ENCODE measurements at regions not wholly inside any gene's neighbourhood (a gene's known extent, or its start where the extent isn't known, plus 50 kb on each side); places are given as distances from the start of the nearest gene placed in this dataset.
A peak's percentile ranks its signal among the peaks of the same experiment; 100 is the strongest.
"Not testable (repeated sequence)": the region's sequence is repeated elsewhere in the genome, so short reads cannot be mapped to it uniquely, and the experiment has no call there.

DNA sequence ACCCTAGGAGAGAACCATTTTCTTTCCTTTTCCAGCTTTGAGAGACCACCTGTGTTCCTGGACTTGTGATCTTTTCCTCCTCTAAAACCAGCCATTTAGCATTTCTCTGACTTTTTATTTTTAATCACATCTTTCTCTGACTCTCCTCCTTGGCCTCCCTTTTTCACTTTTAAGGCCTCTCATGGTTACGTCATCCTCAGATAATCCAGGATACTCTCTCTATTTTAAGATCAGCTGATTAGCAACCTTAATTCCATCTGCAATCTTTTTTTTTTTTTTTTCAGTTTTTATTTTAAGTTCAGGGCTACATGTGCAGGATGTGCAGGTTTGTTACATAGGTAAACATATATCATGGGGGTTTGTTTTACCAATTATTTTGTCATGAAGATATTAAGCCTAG lies 54.0 kb downstream of the RFPL4B start:
- TF ChIP-seq, protein P1, sequence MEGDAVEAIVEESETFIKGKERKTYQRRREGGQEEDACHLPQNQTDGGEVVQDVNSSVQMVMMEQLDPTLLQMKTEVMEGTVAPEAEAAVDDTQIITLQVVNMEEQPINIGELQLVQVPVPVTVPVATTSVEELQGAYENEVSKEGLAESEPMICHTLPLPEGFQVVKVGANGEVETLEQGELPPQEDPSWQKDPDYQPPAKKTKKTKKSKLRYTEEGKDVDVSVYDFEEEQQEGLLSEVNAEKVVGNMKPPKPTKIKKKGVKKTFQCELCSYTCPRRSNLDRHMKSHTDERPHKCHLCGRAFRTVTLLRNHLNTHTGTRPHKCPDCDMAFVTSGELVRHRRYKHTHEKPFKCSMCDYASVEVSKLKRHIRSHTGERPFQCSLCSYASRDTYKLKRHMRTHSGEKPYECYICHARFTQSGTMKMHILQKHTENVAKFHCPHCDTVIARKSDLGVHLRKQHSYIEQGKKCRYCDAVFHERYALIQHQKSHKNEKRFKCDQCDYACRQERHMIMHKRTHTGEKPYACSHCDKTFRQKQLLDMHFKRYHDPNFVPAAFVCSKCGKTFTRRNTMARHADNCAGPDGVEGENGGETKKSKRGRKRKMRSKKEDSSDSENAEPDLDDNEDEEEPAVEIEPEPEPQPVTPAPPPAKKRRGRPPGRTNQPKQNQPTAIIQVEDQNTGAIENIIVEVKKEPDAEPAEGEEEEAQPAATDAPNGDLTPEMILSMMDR (IDR thresholded peaks at IDR 0.05; ENCODE audit: low read depth, low read length): no peak
- DNase-seq (ENCODE audit: low read depth, low spot score): no peak
- H3K4me3 ChIP-seq (ENCODE audit: low read depth, low read length): no peak overlapping the region
- in situ Hi-C loops (cut with HindIII; ENCODE audit: low sequenced_read_pairs): no loop called here

DNA sequence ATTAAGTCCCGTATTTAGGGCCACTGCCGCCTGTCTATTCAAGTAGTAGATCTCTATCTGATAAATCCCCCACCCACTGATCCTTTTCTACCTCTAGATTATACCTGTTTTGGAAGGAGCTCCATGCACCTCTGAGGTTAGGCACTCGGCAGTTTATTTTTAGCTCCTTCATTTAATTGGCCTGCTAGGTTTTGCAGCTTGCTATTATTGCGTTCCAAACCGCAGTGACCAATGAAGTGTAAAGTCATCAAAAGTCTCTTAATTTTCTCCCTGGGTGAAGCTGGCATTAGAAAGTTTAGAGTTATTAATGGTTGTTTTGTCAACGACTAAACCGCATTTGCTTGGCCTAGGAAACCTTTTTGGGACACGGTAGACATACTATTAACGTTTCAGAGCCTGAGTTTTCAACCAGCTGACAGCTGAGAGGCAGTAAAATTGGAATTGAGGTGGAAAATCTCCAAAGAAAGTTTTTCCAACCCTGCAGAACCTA lies 60.0 kb downstream of the RFPL4B start:
- DNase-seq (ENCODE audit: low read depth, low spot score): peak; percentile 7
- in situ Hi-C loops (cut with HindIII; ENCODE audit: low sequenced_read_pairs): no loop called here
- TF ChIP-seq, protein P1 (IDR thresholded peaks at IDR 0.05; ENCODE audit: low read depth, low read length): no peak
- no peak overlapping the region for H3K4me3 ChIP-seq (ENCODE audit: low read depth, low read length)

DNA sequence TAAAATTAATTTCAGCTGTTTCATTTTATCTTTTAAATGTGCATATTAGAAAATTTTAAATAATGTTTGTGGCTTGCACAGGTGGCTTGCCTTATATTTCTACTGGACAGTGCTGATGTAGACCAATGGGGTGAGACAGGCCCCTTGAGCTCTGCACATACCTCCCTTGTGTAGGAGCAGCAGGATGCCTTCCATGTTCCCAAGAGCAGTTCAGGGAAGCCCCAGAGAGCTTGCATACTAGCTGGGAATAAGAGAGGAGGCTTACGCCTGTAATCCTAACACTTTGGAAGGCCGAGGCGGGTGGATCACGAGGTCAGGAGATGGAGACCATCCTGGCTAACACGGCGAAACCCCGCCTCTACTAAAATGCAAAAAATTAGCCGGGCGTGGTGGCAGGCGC lies 61.4 kb downstream of the RFPL4B start:
- no peak for DNase-seq (ENCODE audit: low read depth, low spot score)
- H3K4me3 ChIP-seq (ENCODE audit: low read depth, low read length): no peak overlapping the region
- TF ChIP-seq, protein P1 (IDR thresholded peaks at IDR 0.05; ENCODE audit: low read depth, low read length): no peak
- in situ Hi-C loops (cut with HindIII; ENCODE audit: low sequenced_read_pairs): no loop called here

DNA sequence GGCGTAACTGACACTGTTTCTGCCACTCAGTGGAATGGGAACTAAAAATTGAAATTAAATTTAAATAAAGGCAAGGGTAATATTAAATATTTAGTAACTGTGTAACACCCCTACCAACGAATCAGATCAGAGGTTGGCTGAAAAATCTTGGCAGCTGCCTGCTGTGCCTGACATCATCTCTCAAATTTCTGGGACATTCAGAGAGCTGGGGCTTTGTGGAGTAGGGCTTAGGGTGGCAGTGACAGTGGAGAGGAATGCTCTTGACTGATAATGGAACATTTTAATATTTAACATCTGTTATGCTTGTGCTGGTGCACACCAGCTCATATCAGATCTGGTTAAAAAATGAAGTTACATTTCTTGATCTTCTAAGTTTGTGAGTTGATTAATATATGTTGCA lies 62.2 kb downstream of the RFPL4B start:
- H3K4me3 ChIP-seq (ENCODE audit: low read depth, low read length): no peak overlapping the region
- in situ Hi-C loops (cut with HindIII; ENCODE audit: low sequenced_read_pairs): no loop called here
- TF ChIP-seq, protein P1 (IDR thresholded peaks at IDR 0.05; ENCODE audit: low read depth, low read length): no peak
- no peak for DNase-seq (ENCODE audit: low read depth, low spot score)

DNA sequence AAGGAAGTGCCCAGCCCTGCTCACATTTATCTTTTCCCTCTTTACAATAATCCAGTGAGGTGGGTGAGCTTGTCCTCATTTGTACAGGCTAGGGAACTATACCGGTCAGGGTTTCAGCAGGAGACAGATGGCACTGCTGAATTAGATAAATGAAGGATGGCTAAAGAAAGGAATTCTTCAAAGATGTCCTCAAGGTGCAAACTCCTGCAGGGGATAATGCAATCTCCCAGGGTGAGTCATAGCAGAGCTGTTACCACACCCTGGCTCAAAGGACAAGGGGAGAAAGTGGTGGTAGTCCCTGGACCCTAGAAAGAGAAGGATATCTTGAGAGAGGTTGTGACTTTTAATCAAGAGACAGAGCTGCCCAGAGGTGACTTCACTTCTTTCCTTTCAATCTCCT lies 66.7 kb downstream of the RFPL4B start:
- H3K4me3 ChIP-seq (ENCODE audit: low read depth, low read length): no peak overlapping the region
- TF ChIP-seq, protein P1 (IDR thresholded peaks at IDR 0.05; ENCODE audit: low read depth, low read length): no peak
- DNase-seq (ENCODE audit: low read depth, low spot score): no peak
- in situ Hi-C loops (cut with HindIII; ENCODE audit: low sequenced_read_pairs): no loop called here

DNA sequence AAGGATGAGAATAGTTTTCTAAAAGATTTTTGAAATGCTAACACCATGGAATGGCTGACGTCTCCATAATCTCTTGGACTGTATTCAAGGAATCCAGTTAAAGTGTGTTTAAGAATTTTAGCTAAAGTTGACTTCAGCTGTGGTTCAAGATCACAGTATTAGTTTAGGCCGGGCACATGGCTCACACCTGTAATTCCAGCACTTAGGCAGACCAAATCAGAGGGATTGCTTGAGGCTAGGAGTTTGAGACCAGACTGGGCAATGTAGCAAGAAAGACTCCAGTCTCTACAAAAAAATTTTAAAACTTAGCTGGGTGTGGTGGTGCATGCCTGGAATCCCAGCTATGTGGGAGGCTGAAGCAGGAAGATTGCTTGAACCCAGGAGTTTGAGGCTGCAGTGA lies 68.2 kb downstream of the RFPL4B start:
- H3K4me3 ChIP-seq (ENCODE audit: low read depth, low read length): no peak overlapping the region
- TF ChIP-seq, protein P1 (IDR thresholded peaks at IDR 0.05; ENCODE audit: low read depth, low read length): no peak
- DNase-seq (ENCODE audit: low read depth, low spot score): no peak
- in situ Hi-C loops (cut with HindIII; ENCODE audit: low sequenced_read_pairs): no loop called here

DNA sequence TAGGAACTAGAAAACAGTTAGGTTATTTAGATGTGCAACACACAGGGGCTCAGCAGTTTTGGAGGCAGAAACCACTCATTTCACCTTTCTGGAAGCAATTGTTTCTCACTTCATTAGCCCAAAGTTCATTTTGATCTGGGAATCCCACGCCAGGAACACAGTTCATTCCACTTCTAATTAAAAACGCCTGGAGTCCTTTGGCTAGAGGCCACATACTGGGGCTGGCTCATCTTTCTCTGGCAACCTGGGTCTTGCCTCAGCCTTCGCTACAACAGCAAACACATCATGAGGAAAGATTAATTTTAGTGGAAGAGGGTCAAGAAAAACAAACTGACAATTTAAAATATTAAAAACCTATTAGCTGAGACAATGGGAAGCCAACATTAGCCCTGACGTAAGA lies 69.7 kb downstream of the RFPL4B start:
- DNase-seq (ENCODE audit: low read depth, low spot score): no peak
- in situ Hi-C loops (cut with HindIII; ENCODE audit: low sequenced_read_pairs): no loop called here
- no peak overlapping the region for H3K4me3 ChIP-seq (ENCODE audit: low read depth, low read length)
- TF ChIP-seq, protein P1 (IDR thresholded peaks at IDR 0.05; ENCODE audit: low read depth, low read length): no peak

- H3K4me3 ChIP-seq (ENCODE audit: low read depth, low read length); DNase-seq (ENCODE audit: low read depth, low spot score); in situ Hi-C loops (cut with HindIII; ENCODE audit: low sequenced_read_pairs): not testable (repeated sequence)
Observed at GRCh38 chr6:112427011-112427410, 79.9 kb downstream of the RFPL4B start.

Data from astrocyte of the spinal cord (primary cell).